Activated CD4-positive, alpha-beta T cell treated with anti-CD3 and anti-CD28 coated beads, Interleukin-2, amount 10 ng/mL, durations not matched to agents 7 days and 5 days (primary cell): ENCODE measurements at regions not wholly inside any gene's neighbourhood (a gene's known extent, or its start where the extent isn't known, plus 50 kb on each side); places are given as distances from the start of the nearest gene placed in this dataset.
A peak's percentile ranks its signal among the peaks of the same experiment; 100 is the strongest.

Experiments used
- CTCF ChIA-PET: fragments of 350-600 bp; sonication (Branson Sonifier 250); formaldehyde crosslinking; loops from one replicate; lab custom pipeline; 2021; ENCODE audit warnings: antibody characterized with exemption; lab: Charles Lee
- POLR2A ChIA-PET: fragments of 350-600 bp; sonication (Branson Sonifier 250); formaldehyde crosslinking; loops from one replicate; lab custom pipeline; 2021; ENCODE audit warnings: antibody characterized with exemption; lab: Charles Lee
- DNase-seq: peaks from one replicate; pipeline ENCODE4 v3.0.0-alpha.2; 2020
- H3K27ac Mint-ChIP-seq: one replicate; pipeline ENCODE4 v1.8.0; 2021; ENCODE audit warnings: mild to moderate bottlenecking, moderate library complexity, mixed read lengths
- H3K27me3 Mint-ChIP-seq: one replicate; pipeline ENCODE4 v1.8.0; 2021; ENCODE audit warnings: mixed read lengths
- H3K36me3 Mint-ChIP-seq: one replicate; pipeline ENCODE4 v1.8.0; 2021; ENCODE audit warnings: low read depth, mixed read lengths
- H3K4me1 Mint-ChIP-seq: one replicate; pipeline ENCODE4 v1.8.0; 2021; ENCODE audit warnings: mixed read lengths
- H3K4me3 Mint-ChIP-seq: one replicate; pipeline ENCODE4 v1.8.0; 2021; ENCODE audit warnings: mild to moderate bottlenecking, moderate library complexity, mixed read lengths
- H3K9me3 Mint-ChIP-seq: one replicate; pipeline ENCODE4 v1.8.0; 2021; ENCODE audit warnings: mixed read lengths

DNA sequence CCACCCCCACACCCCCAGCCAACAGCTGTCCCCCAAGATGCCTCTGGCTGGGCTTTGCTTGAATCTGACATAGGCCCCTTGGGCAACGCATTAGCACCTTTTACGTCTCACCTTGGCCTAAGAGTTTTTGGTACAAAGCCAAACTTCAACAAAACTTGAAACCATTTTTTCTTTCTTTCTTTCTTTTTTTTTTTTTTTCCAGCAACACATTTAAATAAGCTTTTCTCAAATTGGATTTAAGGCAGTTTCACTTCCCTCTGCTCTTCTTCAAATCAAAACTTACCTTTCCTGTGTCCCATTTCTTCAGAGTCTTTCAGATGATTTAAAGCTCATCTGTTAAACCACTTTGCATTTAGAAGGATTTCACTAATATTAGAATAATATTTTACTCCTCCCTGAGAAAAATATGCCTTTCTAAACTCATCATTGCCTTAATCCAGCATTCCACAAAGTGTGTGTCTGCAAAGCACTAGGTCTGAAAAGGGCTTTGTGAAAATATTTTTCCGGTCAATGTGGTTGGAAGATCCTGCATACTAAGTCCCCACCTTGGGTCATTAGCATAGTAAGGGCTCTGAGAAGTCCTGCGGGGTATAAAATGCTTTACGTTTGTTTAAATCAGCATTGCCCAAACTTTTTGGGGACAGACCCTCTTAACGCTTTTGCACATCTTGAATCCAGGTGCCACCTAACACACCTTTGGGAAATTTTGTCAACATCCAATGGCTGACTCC, 217.0 kb downstream of the TLE3 start:
- Mint-ChIP-seq H3K36me3 (peaks cover 2% of the 10 kb centered on the region), H3K4me1 (no peaks in the 10 kb centered on the region), H3K27ac (no peak overlapping the region), H3K4me3 (no peak overlapping the region), H3K9me3 (peaks cover 2% of the 10 kb centered on the region), H3K27me3 (no peaks in the 10 kb centered on the region)
- POLR2A ChIA-PET = no interaction called here
- CTCF ChIA-PET = interaction anchor here (0.7 kb wide), 1 partner anchor 12 kb away, joined by 3 read pairs; no protein-coding TSS in a partner anchor
- no peak for DNase-seq

DNA sequence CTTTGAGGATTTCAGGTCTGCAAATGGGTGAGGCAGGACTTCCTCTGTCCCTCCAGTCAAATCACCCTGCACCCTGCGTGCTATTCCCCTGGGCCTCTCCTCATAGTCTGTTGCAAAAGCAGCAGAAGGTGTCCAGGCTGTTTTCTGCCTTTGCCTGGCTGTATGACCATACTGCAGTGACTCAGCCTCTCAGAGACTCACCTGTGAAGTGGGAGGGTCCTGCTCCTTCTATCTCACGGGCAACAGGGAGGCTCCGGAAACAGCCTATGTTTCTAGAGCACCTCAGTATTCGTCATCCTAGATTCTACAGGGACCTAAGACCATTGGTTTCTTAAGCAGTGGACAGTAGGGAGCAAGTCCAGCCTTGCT, 216.4 kb downstream of the TLE3 start:
- H3K4me1 Mint-ChIP-seq = no peaks in the 10 kb centered on the region
- no peak overlapping the region for H3K27ac Mint-ChIP-seq
- no peak for DNase-seq
- ChIA-PET CTCF (no interaction called here), POLR2A (no interaction called here)
- no peak overlapping the region for H3K4me3 Mint-ChIP-seq
- H3K27me3 Mint-ChIP-seq = no peaks in the 10 kb centered on the region
- peaks cover 2% of the 10 kb centered on the region for H3K36me3 Mint-ChIP-seq
- H3K9me3 Mint-ChIP-seq = peaks cover 2% of the 10 kb centered on the region

DNA sequence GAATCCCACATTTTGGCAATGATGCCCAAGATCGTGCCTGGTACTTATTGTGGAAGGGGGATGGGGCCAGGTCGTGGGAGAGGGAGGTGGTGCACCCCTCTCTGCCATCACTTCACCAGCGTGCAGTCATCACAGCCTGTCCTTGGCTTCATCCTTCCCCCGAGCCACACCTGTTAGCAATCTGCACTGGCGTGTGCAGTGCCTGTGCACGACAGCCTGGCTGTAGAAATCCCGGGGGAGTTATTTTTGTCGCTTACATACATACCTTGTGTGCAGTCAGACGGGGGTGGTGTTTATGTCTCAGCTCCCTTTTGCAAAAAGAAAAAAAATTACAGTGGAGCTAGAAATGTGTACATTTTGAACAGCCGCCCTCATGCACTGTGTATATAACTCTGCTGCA, 216.0 kb downstream of the TLE3 start:
- Mint-ChIP-seq H3K4me3 (no peak overlapping the region), H3K9me3 (peaks cover 4% of the 10 kb centered on the region), H3K27ac (no peak overlapping the region), H3K4me1 (no peaks in the 10 kb centered on the region), H3K27me3 (no peaks in the 10 kb centered on the region), H3K36me3 (peaks cover 2% of the 10 kb centered on the region)
- CTCF ChIA-PET = no interaction called here
- POLR2A ChIA-PET = no interaction called here
- no peak for DNase-seq

DNA sequence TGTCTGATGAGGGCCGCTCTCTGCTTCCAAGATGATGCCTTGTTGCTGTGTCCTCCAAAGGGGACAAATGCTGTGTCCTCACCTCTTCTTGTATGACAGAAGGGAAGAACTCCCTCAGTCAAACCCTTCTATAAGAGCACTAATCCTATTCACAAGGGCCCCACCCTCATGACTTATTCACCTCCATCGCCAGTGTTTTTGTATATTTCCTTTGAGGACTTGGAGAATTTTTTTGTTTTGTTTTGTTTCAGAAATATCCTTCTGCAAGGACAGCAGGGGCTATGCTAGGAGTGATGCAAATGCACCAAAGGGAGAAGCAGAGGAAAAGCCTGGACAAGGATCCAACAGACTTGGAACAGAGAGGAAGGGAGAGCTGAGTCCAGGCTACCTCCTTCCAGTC, 214.4 kb downstream of the TLE3 start:
- H3K4me3 Mint-ChIP-seq = no peak overlapping the region

DNA sequence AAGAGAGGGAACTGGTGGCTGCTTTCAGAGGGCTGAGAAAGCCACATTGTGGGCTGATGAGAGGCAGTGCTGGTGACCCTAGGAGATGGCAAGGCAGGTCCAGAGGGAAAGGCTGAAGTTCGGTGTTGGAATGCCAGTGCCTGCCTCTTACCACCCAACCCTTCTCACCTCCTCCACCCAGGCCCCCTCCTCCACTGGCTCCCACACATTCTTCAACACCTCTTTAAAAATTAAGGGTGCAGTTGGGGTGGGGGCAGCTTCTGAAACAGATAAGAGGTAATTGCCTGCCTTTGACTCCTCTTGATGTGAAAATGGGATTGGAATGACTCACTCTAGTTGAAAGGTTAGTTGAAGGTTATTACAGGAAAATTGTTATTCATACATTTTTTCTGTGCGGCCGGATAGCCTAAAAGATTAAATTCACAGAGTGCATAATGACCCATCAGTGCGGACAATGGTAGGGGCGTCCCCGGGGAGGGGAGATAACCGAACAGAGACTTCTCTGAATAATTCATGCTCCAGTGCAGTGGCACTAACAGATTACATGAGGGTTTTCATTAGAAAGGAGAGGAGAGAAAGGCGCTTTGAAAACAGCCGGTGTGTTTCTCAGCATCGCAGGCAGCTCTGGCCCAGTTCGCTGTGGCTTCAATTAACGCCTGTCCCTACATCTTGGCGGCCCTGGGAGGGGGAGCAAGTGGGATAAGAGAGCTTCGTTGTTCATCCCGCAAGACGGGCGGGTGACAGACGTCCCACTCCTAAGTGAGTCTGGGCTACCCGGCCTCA, 212.4 kb downstream of the TLE3 start:
- Mint-ChIP-seq H3K4me1 (no peaks in the 10 kb centered on the region), H3K27me3 (peaks cover 9% of the 10 kb centered on the region), H3K9me3 (peaks cover 2% of the 10 kb centered on the region), H3K27ac (no peak overlapping the region), H3K4me3 (no peak overlapping the region), H3K36me3 (no peaks in the 10 kb centered on the region)
- no peak for DNase-seq
- CTCF ChIA-PET = no interaction called here
- POLR2A ChIA-PET = no interaction called here

More for the DNA sequence above, 214.4 kb downstream of the TLE3 start:
- Mint-ChIP-seq H3K27ac (no peak overlapping the region), H3K36me3 (no peaks in the 10 kb centered on the region), H3K27me3 (peaks cover 9% of the 10 kb centered on the region), H3K9me3 (peaks cover 4% of the 10 kb centered on the region), H3K4me1 (no peaks in the 10 kb centered on the region)
- CTCF ChIA-PET = no interaction called here
- DNase-seq = no peak
- POLR2A ChIA-PET = no interaction called here

- H3K36me3 Mint-ChIP-seq = no peaks in the 10 kb centered on the region
- no peaks in the 10 kb centered on the region for H3K4me1 Mint-ChIP-seq
- no peak overlapping the region for H3K27ac Mint-ChIP-seq
- POLR2A ChIA-PET = no interaction called here
- peaks cover 11% of the 10 kb centered on the region for H3K27me3 Mint-ChIP-seq
- CTCF ChIA-PET = no interaction called here
- H3K9me3 Mint-ChIP-seq = peaks cover 2% of the 10 kb centered on the region
- H3K4me3 Mint-ChIP-seq = no peak overlapping the region
- no peak for DNase-seq
Measured at GRCh38 chr15:69887009-69887408, 210.7 kb downstream of the TLE3 start.

DNA sequence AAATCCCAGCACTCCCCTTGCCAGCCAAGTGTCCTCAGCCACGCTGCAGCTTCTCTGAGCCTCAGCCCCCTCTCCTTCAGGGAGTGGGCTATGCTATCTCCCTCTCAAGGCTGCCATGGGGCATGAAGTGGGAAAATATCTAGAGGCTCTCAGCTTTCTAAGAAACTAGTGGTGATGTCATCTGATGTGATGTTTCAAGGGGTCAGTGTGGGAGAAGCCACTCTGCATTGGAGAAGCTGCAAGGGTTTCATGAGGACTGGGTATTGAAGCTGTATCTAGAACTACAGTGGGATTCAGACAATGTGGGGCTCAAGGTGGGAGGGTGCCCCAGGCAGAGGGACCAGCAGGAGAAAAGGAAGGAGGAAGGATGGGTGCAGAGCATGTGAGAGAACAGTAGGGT, 210.2 kb downstream of the TLE3 start:
- peaks cover 11% of the 10 kb centered on the region for H3K27me3 Mint-ChIP-seq
- POLR2A ChIA-PET = no interaction called here
- H3K27ac Mint-ChIP-seq = peak overlapping the region; percentile 10
- CTCF ChIA-PET = interaction anchor here (1.0 to 1.4 kb wide), 2 partner anchors 12 to 57 kb away, joined by 3 to 4 read pairs; no protein-coding TSS in a partner anchor
- no peak for DNase-seq
- H3K4me3 Mint-ChIP-seq = no peak overlapping the region
- no peaks in the 10 kb centered on the region for H3K36me3 Mint-ChIP-seq
- no peaks in the 10 kb centered on the region for H3K4me1 Mint-ChIP-seq
- peaks cover 2% of the 10 kb centered on the region for H3K9me3 Mint-ChIP-seq

- H3K27ac Mint-ChIP-seq = no peak overlapping the region
- ChIA-PET POLR2A (no interaction called here), CTCF (interaction anchor here (0.6 to 1.4 kb wide), 3 partner anchors 11 to 58 kb away, joined by 3 to 8 read pairs (median 4); no protein-coding TSS in a partner anchor)
- no peak overlapping the region for H3K4me3 Mint-ChIP-seq
- DNase-seq = no peak
- H3K36me3 Mint-ChIP-seq = no peaks in the 10 kb centered on the region
- H3K4me1 Mint-ChIP-seq = no peaks in the 10 kb centered on the region
- peaks cover 2% of the 10 kb centered on the region for H3K9me3 Mint-ChIP-seq
- H3K27me3 Mint-ChIP-seq = peaks cover 11% of the 10 kb centered on the region
Measured at GRCh38 chr15:69888406-69888805, 209.3 kb downstream of the TLE3 start.

GRCh38 chr15:69891070-69891536, 206.6 kb downstream of the TLE3 start:
- POLR2A ChIA-PET = no interaction called here
- Mint-ChIP-seq H3K4me3 (no peak overlapping the region), H3K9me3 (peaks cover 9% of the 10 kb centered on the region), H3K27ac (no peak overlapping the region), H3K4me1 (no peaks in the 10 kb centered on the region), H3K27me3 (peaks cover 26% of the 10 kb centered on the region), H3K36me3 (no peaks in the 10 kb centered on the region)
- CTCF ChIA-PET = no interaction called here
- DNase-seq = no peak

DNA sequence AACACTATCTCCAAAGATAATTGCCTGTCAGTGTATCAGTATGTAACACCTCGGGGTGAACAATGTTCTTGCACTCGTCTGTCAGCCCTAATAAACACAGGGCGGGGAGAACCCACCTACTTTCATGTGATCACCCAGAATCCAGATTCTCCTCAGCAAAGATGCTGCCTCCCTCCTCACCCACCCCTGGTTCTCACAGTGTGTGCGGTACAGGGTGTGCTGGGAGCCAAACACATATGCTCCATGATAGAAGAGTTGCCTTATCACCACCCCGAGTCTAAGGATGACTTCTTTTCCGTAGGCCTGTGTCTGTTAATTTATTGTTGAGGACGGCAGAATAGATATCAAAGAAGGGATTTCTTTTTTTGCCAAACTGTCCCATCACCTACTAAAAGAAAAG, 206.1 kb downstream of the TLE3 start:
- H3K36me3 Mint-ChIP-seq = no peaks in the 10 kb centered on the region
- peaks cover 7% of the 10 kb centered on the region for H3K9me3 Mint-ChIP-seq
- H3K4me3 Mint-ChIP-seq = no peak overlapping the region
- H3K27ac Mint-ChIP-seq = no peak overlapping the region
- no peak for DNase-seq
- H3K27me3 Mint-ChIP-seq = peaks cover 30% of the 10 kb centered on the region
- ChIA-PET POLR2A (no interaction called here), CTCF (interaction anchor here (1.4 kb wide), 1 partner anchor 11 kb away, joined by 3 read pairs; no protein-coding TSS in a partner anchor)
- no peaks in the 10 kb centered on the region for H3K4me1 Mint-ChIP-seq

- H3K4me3 Mint-ChIP-seq = no peak overlapping the region
- peaks cover 29% of the 10 kb centered on the region for H3K27me3 Mint-ChIP-seq
- no peak overlapping the region for H3K27ac Mint-ChIP-seq
- POLR2A ChIA-PET = no interaction called here
- DNase-seq = no peak
- no peaks in the 10 kb centered on the region for H3K36me3 Mint-ChIP-seq
- H3K4me1 Mint-ChIP-seq = no peaks in the 10 kb centered on the region
- CTCF ChIA-PET = interaction anchor here (1.4 kb wide), 1 partner anchor 12 kb away, joined by 3 read pairs; no protein-coding TSS in a partner anchor
- H3K9me3 Mint-ChIP-seq = peaks cover 7% of the 10 kb centered on the region
Measured at GRCh38 chr15:69892351-69892750, 205.4 kb downstream of the TLE3 start.

- H3K36me3 Mint-ChIP-seq = no peaks in the 10 kb centered on the region
- ChIA-PET CTCF (interaction anchor here (1.4 kb wide), 2 partner anchors 13 to 17 kb away, joined by 3 read pairs; no protein-coding TSS in a partner anchor), POLR2A (no interaction called here)
- no peak overlapping the region for H3K27ac Mint-ChIP-seq
- no peak overlapping the region for H3K4me3 Mint-ChIP-seq
- no peak for DNase-seq
- no peaks in the 10 kb centered on the region for H3K4me1 Mint-ChIP-seq
- H3K9me3 Mint-ChIP-seq = peaks cover 7% of the 10 kb centered on the region
- H3K27me3 Mint-ChIP-seq = peaks cover 24% of the 10 kb centered on the region
Measured at GRCh38 chr15:69893086-69893485, 204.6 kb downstream of the TLE3 start.

GRCh38 chr15:69893863-69894262, 203.9 kb downstream of the TLE3 start:
- no peak overlapping the region for H3K4me3 Mint-ChIP-seq
- H3K27me3 Mint-ChIP-seq = peaks cover 24% of the 10 kb centered on the region
- no peak for DNase-seq
- H3K4me1 Mint-ChIP-seq = no peaks in the 10 kb centered on the region
- ChIA-PET POLR2A (no interaction called here), CTCF (interaction anchor here (0.7 to 2.0 kb wide), 3 partner anchors 16 to 30 kb away, joined by 3 to 5 read pairs (median 3); no protein-coding TSS in a partner anchor)
- H3K9me3 Mint-ChIP-seq = peaks cover 7% of the 10 kb centered on the region
- H3K27ac Mint-ChIP-seq = no peak overlapping the region
- no peaks in the 10 kb centered on the region for H3K36me3 Mint-ChIP-seq
